ENCODE measurements at regions not wholly inside any gene's neighbourhood (a gene's known extent, or its start where the extent isn't known, plus 50 kb on each side); places are given as distances from the start of the nearest gene placed in this dataset.

DNA sequence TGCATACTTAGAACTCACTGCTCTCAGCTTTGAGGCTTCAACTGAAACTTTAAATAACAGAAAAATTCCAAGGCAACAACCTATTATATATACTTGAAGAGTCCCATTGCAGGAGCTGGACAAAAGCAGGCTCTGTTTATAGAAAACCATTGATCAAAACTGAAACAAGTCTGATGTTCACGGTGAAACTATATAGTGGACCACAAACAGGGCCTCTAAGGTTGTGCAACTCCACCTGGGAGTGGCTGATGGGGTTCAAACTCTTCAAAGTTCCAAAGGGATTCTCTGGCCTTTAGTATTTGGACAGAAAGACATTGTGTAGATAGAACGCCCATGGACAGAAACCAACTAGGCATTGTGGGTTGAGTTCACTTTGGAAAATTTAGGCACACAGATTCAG is 140.3 kb downstream of the ZC3H11B start:
- no peaks in the 10 kb centered on the region for H3K4me1 ChIP-seq (ENCODE audit: control insufficient read depth, insufficient read depth, low read length)
- no peak overlapping the region for H3K4me3 ChIP-seq (ENCODE audit: low read length)
- no peaks in the 10 kb centered on the region for H3K9me3 ChIP-seq (ENCODE audit: control insufficient read depth, low read length)
- no peak for ATAC-seq
- intact Hi-C loops (cut with DNase I): no loop called here
- WGBS: 98% methylated on average over 2 of the region's 2 CpGs
- H3K27me3 ChIP-seq (ENCODE audit: control insufficient read depth, insufficient read depth): no peaks in the 10 kb centered on the region
- DNase-seq: no peak
- no peak overlapping the region for H3K27ac ChIP-seq (ENCODE audit: low read length)

- intact Hi-C loops (cut with DNase I): no loop called here
- no peak for ATAC-seq
- WGBS: 48% methylated on average over 2 of the region's 2 CpGs
Measured at GRCh38 chr1:219467524-219467923, 145.4 kb downstream of the ZC3H11B start.

DNA sequence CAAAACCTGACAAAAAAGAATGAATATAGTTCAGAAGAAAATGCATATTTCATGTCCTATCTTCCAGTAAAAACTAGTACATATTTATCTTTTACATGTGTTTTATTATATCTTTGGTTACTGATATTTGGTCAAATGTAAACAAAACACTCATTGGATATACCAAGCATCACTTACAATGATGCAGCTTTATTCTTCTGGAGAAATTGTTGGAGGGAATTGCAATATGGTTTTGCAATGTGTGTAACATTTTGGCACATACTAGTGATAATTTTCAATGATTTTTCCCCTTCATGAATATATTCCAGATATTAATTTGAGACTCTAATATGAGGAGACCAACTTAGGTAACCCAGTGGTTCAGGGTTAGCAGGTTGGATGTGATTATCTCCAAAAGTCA is 146.1 kb downstream of the ZC3H11B start:
- no peaks in the 10 kb centered on the region for H3K4me1 ChIP-seq (ENCODE audit: control insufficient read depth, insufficient read depth, low read length)
- ATAC-seq: no peak
- intact Hi-C loops (cut with DNase I): no loop called here

More at GRCh38 chr1:219467524-219467923, 145.4 kb downstream of the ZC3H11B start:
- Histone ChIP-seq H3K4me3 (ENCODE audit: low read length) (no peak overlapping the region), H3K4me1 (ENCODE audit: control insufficient read depth, insufficient read depth, low read length) (no peaks in the 10 kb centered on the region), H3K9me3 (ENCODE audit: control insufficient read depth, low read length) (no peaks in the 10 kb centered on the region), H3K27ac (ENCODE audit: low read length) (no peak overlapping the region), H3K27me3 (ENCODE audit: control insufficient read depth, insufficient read depth) (no peaks in the 10 kb centered on the region)
- no peak for DNase-seq

DNA sequence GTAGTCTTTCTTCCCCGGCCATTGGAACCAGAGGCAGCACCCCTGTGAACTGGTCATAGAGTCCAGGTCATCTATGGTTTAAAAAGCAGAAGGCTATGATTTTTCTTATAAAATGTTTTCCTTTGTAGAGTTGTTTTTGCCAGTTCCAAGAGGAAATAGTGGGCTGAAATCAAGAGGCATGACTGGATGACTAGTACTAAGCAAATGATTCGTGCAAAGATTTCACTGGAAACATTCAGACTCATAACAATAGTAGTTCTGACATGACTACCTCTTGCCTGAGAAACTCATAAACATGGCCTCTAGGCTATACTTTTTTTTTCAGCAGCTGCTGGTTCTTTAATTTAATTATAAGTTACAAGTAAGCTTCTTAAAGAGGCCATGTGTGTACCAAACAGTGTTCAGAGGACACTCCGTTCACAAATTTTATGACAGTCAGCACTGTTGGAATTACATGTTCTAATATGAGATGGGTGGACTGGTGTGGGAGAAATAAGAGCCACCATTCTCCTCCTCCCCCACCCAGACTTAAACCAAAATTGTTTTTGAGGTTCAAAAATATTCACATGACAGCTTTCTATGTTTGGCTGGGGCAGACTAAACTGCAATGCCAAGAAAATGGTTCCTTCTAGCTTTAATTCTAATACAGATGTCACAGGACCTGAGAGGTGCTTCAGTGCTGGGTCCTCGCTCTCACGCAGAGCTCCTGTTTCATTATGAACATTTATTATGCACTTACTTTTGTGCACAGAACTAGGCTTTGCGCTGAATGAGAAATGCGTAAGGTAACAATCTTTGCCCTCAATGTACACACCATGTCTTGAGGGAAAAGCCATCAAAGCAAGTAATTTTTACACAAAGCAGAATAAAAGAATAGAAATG is 147.5 kb downstream of the ZC3H11B start:
- 90% methylated on average over 7 of the region's 7 CpGs for WGBS
- ATAC-seq (no peak), DNase-seq (no peak)
- Histone ChIP-seq H3K27me3 (ENCODE audit: control insufficient read depth, insufficient read depth) (no peaks in the 10 kb centered on the region), H3K27ac (ENCODE audit: low read length) (no peak overlapping the region), H3K4me3 (ENCODE audit: low read length) (no peak overlapping the region), H3K9me3 (ENCODE audit: control insufficient read depth, low read length) (no peaks in the 10 kb centered on the region), H3K4me1 (ENCODE audit: control insufficient read depth, insufficient read depth, low read length) (no peaks in the 10 kb centered on the region)
- intact Hi-C loops (cut with DNase I): no loop called here

More for the DNA sequence above, 146.1 kb downstream of the ZC3H11B start:
- H3K27ac ChIP-seq (ENCODE audit: low read length): no peak overlapping the region
- no peaks in the 10 kb centered on the region for H3K9me3 ChIP-seq (ENCODE audit: control insufficient read depth, low read length)
- H3K4me3 ChIP-seq (ENCODE audit: low read length): no peak overlapping the region
- H3K27me3 ChIP-seq (ENCODE audit: control insufficient read depth, insufficient read depth): no peaks in the 10 kb centered on the region
- no peak for DNase-seq

DNA sequence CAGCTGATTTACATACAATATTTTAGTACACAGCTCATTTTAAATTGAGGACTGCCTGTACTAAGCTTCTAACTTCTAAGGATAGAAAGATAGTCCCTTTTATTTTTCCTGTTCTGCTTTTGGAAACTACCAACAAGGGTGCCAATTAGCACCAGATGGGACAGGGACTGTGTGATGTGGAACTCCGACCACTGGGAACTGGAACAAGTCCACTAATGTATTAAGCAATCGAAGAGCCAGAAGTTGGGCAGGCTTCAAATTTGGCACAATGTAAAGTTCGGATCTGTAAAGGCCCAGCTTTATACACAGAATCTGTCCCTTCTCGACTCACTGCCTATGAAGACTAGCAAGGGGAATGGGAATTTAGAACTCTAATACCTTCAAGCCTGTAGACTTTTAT is 149.3 kb downstream of the ZC3H11B start:
- Histone ChIP-seq H3K4me1 (ENCODE audit: control insufficient read depth, insufficient read depth, low read length) (no peaks in the 10 kb centered on the region), H3K4me3 (ENCODE audit: low read length) (no peak overlapping the region), H3K27me3 (ENCODE audit: control insufficient read depth, insufficient read depth) (no peaks in the 10 kb centered on the region), H3K27ac (ENCODE audit: low read length) (no peak overlapping the region), H3K9me3 (ENCODE audit: control insufficient read depth, low read length) (no peaks in the 10 kb centered on the region)
- ATAC-seq: peak in 1 of 2 donors; percentile 56
- intact Hi-C loops (cut with DNase I): no loop called here
- WGBS: 47% methylated on average over 4 of the region's 4 CpGs
- no peak for DNase-seq

- Histone ChIP-seq H3K9me3 (ENCODE audit: control insufficient read depth, low read length) (no peaks in the 10 kb centered on the region), H3K27ac (ENCODE audit: low read length) (no peak overlapping the region), H3K4me3 (ENCODE audit: low read length) (no peak overlapping the region), H3K27me3 (ENCODE audit: control insufficient read depth, insufficient read depth) (no peaks in the 10 kb centered on the region), H3K4me1 (ENCODE audit: control insufficient read depth, insufficient read depth, low read length) (no peaks in the 10 kb centered on the region)
- 76% methylated on average over 1 of the region's 1 CpG for WGBS
- ATAC-seq (peak in 1 of 2 donors; percentile 19), DNase-seq (no peak)
- intact Hi-C loops (cut with DNase I): no loop called here
Measured at GRCh38 chr1:219461981-219462400, 150.9 kb downstream of the ZC3H11B start.

- 58% methylated on average over 11 of the region's 11 CpGs for WGBS
- no peak for DNase-seq
- H3K27ac ChIP-seq (ENCODE audit: low read length): no peak overlapping the region
- no peaks in the 10 kb centered on the region for H3K27me3 ChIP-seq (ENCODE audit: control insufficient read depth, insufficient read depth)
- ATAC-seq: no peak
- no peaks in the 10 kb centered on the region for H3K4me1 ChIP-seq (ENCODE audit: control insufficient read depth, insufficient read depth, low read length)
- H3K9me3 ChIP-seq (ENCODE audit: control insufficient read depth, low read length): no peaks in the 10 kb centered on the region
- no peak overlapping the region for H3K4me3 ChIP-seq (ENCODE audit: low read length)
- intact Hi-C loops (cut with DNase I): no loop called here
Measured at GRCh38 chr1:219460896-219461815, 151.7 kb downstream of the ZC3H11B start.

- no peaks in the 10 kb centered on the region for H3K4me1 ChIP-seq (ENCODE audit: control insufficient read depth, insufficient read depth, low read length)
- no peak overlapping the region for H3K4me3 ChIP-seq (ENCODE audit: low read length)
- H3K27me3 ChIP-seq (ENCODE audit: control insufficient read depth, insufficient read depth): no peaks in the 10 kb centered on the region
- H3K9me3 ChIP-seq (ENCODE audit: control insufficient read depth, low read length): no peaks in the 10 kb centered on the region
- ATAC-seq (no peak), DNase-seq (no peak)
- intact Hi-C loops (cut with DNase I): no loop called here
- H3K27ac ChIP-seq (ENCODE audit: low read length): no peak overlapping the region
- 77% methylated on average over 2 of the region's 2 CpGs for WGBS
Measured at GRCh38 chr1:219460081-219460895, 152.6 kb downstream of the ZC3H11B start.

GRCh38 chr1:219459351-219460080 is 153.4 kb downstream of the ZC3H11B start:
- 53% methylated on average over 5 of the region's 5 CpGs for WGBS
- intact Hi-C loops (cut with DNase I): no loop called here
- Histone ChIP-seq H3K27me3 (ENCODE audit: control insufficient read depth, insufficient read depth) (no peaks in the 10 kb centered on the region), H3K27ac (ENCODE audit: low read length) (no peak overlapping the region), H3K4me3 (ENCODE audit: low read length) (no peak overlapping the region), H3K9me3 (ENCODE audit: control insufficient read depth, low read length) (no peaks in the 10 kb centered on the region), H3K4me1 (ENCODE audit: control insufficient read depth, insufficient read depth, low read length) (no peaks in the 10 kb centered on the region)
- DNase-seq: no peak
- ATAC-seq: no peak

GRCh38 chr1:219446288-219446687 is 166.6 kb downstream of the ZC3H11B start:
- H3K4me1 ChIP-seq (ENCODE audit: control insufficient read depth, insufficient read depth, low read length): no peaks in the 10 kb centered on the region
- ATAC-seq (no peak), DNase-seq (no peak)
- H3K9me3 ChIP-seq (ENCODE audit: control insufficient read depth, low read length): no peaks in the 10 kb centered on the region
- no peak overlapping the region for H3K4me3 ChIP-seq (ENCODE audit: low read length)
- 60% methylated on average over 3 of the region's 3 CpGs for WGBS
- intact Hi-C loops (cut with DNase I): no loop called here
- H3K27me3 ChIP-seq (ENCODE audit: control insufficient read depth, insufficient read depth): no peaks in the 10 kb centered on the region
- no peak overlapping the region for H3K27ac ChIP-seq (ENCODE audit: low read length)
